ENCODE measurements at regions not wholly inside any gene's neighbourhood (a gene's known extent, or its start where the extent isn't known, plus 50 kb on each side); places are given as distances from the start of the nearest gene placed in this dataset.

DNA sequence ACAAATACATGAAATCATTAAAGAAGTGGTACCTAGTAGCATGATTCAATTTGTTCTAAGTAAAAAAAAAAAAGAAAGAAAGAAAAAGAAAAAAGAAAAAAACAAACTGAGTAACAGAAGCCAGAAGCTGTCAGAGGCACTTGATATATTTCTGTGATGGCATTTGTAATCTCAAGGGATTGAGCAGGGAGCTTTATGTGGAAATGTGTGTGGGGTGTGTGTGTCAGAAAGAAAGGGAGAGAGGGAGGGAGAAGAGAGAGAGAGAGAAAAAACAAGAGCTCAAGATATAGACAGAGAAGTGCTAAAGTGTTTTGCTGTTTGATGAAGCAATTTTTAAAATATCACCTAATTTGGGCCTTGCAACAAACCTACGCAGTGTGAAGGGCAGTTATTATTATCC is 357.6 kb upstream of the PCDH15 start:
- no peak for DNase-seq (ENCODE audit: low spot score)

DNA sequence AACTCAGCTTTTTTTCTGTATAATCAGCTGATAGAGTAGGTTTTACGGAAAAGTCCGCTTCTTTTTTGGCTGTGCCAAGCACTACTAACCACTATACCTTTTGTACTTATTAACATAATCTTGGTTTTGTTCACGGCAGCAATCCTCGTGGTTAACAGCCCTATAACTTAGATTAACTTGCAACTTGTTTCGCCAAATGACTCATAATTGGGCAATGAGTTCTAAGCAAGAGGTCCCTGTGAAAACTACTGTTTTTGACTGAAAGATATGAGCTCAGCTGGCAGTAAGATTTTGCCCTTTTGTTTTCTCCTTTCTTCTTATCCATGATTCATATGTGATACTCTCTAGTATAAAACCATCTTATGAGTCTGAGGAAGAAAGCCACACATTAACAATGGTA is 345.0 kb upstream of the PCDH15 start:
- peak; percentile 91 for DNase-seq (ENCODE audit: low spot score)

DNA sequence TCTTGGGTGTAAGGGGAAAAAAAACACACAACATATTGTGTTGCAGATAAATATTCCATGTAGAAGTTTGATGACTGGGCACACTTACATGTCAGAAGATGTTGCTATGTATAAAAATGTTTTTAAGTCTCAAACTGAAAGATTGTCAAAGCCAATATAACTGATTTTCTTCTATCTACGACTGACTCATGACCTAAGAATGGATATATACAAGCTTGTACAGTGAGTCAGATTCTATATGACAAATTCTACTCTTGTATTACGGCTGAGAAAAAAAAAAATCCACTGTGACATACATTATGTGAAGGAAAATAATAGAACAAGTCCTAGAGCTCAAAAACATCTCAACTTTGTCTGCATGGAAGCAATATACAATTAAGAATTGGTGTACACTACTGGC is 343.0 kb upstream of the PCDH15 start:
- no peak for DNase-seq (ENCODE audit: low spot score)

DNA sequence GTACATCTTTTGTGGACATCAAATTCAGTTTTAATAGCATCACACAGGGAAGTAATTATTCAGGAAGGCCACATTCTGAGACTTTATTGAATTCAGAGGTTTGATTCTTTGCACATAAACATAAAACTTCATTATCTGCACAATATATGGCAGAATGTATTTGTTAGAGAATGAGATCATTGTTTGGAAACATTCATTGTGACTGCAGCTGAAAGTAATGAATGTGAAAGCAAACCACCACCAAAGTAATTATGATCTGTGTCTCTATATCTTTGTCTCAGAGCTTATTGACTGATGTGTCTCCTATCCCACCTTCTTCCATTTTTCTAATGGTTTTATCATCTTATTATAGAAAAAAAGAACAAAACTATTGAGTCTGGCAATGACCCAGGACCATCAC is 340.9 kb upstream of the PCDH15 start:
- DNase-seq (ENCODE audit: low spot score): no peak

GRCh38 chr10:55137063-55137462 is 336.0 kb upstream of the PCDH15 start:
- no peak for DNase-seq (ENCODE audit: low spot score)

GRCh38 chr10:55104738-55105137 is 303.7 kb upstream of the PCDH15 start:
- DNase-seq (ENCODE audit: low spot score): no peak

- no peak for DNase-seq (ENCODE audit: low spot score)
These were observed 297.4 kb upstream of the PCDH15 start for GRCh38 chr10:55098452-55098851.

- peak; percentile 12 for DNase-seq (ENCODE audit: low spot score)
These were observed 290.8 kb upstream of the PCDH15 start for GRCh38 chr10:55091691-55092328.

GRCh38 chr10:55078121-55078520 is 277.1 kb upstream of the PCDH15 start:
- DNase-seq (ENCODE audit: low spot score): no peak

GRCh38 chr10:55065185-55065584 is 264.2 kb upstream of the PCDH15 start:
- no peak for DNase-seq (ENCODE audit: low spot score)

- no peak for DNase-seq (ENCODE audit: low spot score)
These were observed 262.8 kb upstream of the PCDH15 start for GRCh38 chr10:55063811-55064210.

- no peak for DNase-seq (ENCODE audit: low spot score)
These were observed 261.3 kb upstream of the PCDH15 start for GRCh38 chr10:55062349-55062748.

DNA sequence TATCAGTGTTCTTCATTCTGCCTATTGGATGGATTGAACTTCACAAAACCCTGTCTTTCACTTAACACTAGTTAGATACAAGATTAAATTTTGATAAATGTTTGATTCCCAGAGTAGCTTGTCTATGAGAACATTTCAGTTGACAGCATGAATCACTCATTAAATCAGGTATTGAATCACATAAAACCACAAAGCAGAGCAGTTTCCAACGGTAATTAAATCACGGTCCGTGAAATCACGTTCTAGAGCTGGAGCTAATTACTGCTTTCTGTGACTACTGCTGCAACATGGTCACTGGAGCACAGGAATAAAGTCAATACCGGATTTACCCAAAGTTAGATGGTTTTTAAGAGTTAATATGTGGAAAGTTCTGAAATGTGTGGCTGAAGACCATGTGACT is 257.8 kb upstream of the PCDH15 start:
- DNase-seq (ENCODE audit: low spot score): peak; percentile 19

DNA sequence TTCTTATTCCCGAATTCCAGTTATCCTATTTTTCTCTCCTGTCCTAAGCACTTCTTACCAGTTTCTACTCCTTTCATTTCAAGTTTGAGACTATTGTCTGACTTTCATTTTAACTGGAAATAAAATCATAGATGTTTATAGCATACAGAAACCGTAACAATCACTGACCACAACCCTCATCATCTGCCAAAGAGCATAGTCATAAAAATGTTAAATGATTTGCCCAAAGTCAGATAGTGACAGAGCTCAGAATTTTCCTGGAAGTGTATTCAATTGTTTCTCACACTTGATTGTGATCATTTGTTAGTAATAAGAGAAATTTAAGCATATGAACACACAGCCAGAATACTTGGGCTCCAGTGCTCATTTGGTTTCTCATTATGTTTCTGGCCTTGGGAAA is 250.5 kb upstream of the PCDH15 start:
- no peak for DNase-seq (ENCODE audit: low spot score)

DNA sequence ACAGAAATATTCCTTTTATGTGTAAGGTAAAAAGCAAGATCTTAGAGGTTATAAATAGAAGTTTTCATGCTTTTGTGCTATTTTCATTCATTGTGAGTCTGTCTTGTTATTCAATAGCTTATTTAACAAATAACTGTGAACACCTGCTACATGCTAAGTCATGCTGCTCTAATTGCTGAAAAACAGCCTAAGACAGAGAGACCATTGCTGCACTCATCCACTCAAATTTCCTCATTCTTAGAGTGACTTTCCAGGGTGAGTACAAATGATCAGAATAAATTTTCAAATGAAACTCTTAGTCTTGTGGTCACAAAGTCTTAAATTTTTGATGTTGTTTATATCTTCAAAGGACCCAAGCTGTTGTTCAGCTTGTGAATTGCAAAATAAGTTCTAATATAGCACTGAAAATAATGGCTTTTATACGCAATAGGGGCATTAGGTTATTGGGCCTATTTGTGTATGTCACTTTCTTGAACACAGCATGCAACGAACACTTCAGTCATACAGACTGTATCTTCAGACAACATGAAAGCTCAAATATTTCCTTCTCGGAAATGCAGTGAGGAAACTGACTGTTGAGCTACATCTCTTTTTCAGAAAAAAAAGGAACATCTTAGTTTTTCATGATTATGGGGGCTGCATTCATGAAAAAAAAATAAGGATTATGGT is 247.9 kb upstream of the PCDH15 start:
- DNase-seq (ENCODE audit: low spot score): no peak

DNA sequence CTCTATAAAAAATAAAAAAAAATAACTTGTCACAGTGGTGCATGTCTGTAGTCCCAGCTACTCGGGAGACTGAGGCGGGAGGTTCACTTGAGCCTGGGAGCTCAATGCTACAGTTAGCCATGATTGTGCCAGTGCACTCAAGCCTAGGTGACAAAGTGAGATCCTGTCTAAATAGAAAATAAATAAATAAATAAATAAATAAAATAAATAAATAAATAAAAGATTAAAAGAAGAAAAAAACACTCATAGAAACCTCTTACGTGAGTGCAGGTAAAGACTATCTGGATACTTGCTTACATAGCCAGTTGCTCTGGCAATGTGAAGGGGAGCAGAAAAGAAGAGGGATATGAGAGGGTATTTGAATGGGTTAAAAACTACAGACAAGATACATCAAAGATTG is 242.5 kb upstream of the PCDH15 start:
- no peak for DNase-seq (ENCODE audit: low spot score)

DNA sequence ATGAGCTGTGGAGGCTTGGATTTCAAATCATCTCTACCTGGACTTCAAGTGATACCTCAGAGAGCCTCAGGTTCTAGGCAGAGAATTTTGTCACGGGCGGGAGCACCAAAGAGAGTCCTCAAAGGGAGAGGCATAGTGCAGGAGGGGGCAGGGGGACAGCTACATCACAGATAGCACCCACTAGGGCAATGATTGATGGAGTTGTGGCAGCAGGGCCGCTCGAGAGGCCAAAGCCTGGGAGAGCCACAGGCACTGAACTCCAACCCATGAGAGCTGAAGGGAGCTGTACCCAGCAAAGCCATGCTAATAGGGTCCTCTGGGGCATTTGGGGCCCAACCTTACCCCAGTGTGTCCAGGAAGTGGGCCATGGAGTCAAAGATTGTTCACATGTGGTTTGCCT is 232.0 kb upstream of the PCDH15 start:
- no peak for DNase-seq (ENCODE audit: low spot score)

- no peak for DNase-seq (ENCODE audit: low spot score)
These were observed 223.7 kb upstream of the PCDH15 start for GRCh38 chr10:55024713-55025112.

DNA sequence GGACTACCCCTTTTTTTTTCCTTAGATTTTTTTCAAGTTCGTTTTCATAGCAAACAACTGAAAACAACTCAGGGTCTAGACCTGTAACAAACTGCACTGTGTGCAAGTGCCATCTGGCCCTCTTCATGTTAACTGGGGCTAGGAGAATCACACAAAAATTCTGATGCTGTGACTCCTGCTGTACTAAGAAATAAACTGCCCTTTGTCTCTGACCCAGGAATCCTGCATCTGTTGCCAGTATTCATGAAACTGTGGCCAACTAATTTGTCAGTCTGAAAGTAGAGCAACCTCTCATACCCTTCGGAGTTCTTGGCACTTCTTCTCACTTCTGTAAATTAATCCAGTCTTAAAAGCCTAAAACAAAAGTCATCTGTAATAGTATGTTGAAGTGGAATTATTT is 218.4 kb upstream of the PCDH15 start:
- DNase-seq (ENCODE audit: low spot score): no peak

DNA sequence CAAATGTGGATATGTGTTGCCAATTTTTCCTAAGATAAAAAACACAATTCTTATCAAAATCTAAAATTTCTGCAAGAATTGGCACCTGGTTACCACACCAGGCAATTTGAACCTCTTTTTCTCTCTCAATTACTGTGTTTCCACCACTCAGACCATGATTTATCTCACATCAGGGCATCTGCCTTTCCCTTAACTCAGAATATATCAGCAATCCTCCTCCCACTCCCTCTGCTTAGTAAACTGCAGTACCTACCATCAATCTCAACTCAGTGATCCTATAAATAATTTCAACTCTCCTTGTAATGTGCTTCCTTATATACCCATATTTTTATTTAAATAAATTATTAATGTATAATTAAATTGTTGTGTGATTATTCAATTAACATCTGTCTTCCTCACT is 212.3 kb upstream of the PCDH15 start:
- DNase-seq (ENCODE audit: low spot score): no peak

DNA sequence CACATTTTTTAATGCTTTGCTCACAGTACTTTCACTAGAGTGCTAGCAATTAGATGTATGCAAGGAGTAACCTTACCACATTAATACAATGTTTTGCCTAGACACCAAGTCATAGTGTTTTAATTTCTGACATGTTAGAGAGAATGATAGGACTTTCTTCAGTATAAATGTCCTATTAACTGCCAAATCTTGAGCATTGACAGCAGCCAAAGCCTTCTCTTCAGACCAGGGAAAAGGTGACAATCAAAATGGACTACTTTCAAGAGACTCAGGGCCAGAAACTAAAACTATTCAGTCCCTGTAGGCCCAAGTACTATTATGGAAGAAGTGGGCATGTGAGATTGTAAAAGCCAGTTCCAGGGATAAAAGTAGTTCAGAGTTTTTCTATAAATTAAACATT is 201.4 kb upstream of the PCDH15 start:
- DNase-seq (ENCODE audit: low spot score): no peak

DNA sequence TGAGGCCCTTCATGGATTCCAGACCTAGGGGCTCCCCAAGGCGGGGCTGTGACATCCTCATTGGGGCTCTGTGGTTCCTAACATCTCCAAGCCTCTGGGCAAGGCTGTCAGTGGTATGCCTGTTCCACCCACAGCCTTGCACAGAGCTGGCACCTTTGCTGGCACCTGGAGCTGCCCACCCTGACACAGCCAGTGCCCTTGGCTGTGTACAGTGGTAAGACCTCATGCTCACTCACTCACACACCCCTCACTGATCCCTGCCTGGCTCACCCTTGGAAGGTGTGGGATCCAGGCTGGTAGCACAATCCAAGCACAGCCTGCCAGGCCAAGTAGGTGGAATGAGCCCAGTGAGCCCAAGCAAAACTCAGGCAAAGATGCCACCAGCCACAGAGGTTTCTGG is 200.4 kb upstream of the PCDH15 start:
- no peak for DNase-seq (ENCODE audit: low spot score)

GRCh38 chr10:54993148-54993547 is 192.1 kb upstream of the PCDH15 start:
- no peak for DNase-seq (ENCODE audit: low spot score)

GRCh38 chr10:54985732-54986131 is 184.7 kb upstream of the PCDH15 start:
- DNase-seq (ENCODE audit: low spot score): peak; percentile 33
